Muscle of leg (tissue), 3 donors: ENCODE measurements at regions not wholly inside any gene's neighbourhood (a gene's known extent, or its start where the extent isn't known, plus 50 kb on each side); places are given as distances from the start of the nearest gene placed in this dataset.
"Not testable (repeated sequence)": the region's sequence is repeated elsewhere in the genome, so short reads cannot be mapped to it uniquely, and the experiment has no call there.

Experiments
- DNase-seq: peaks from one replicate; pipeline ENCODE4 v3.0.0; 2013
- H3K27ac ChIP-seq: one replicate; pipeline ENCODE4 v1.5.1; 2013; ENCODE audit warnings: mild to moderate bottlenecking, low read length, control low read depth
- H3K27me3 ChIP-seq: one replicate; pipeline ENCODE4 v1.6.1; 2013; ENCODE audit warnings: low read length; ENCODE audit not compliant: control insufficient read depth, insufficient read depth
- H3K36me3 ChIP-seq: one replicate; pipeline ENCODE4 v1.6.1; 2013; ENCODE audit warnings: low read length; ENCODE audit not compliant: control insufficient read depth, insufficient read depth
- H3K4me1 ChIP-seq: one replicate; pipeline ENCODE4 v1.6.1; 2013; ENCODE audit warnings: low read length; ENCODE audit not compliant: control insufficient read depth, insufficient read depth
- H3K4me3 ChIP-seq: one replicate; pipeline ENCODE4 v1.5.1; 2013; ENCODE audit warnings: low read length, control low read depth
- H3K9me3 ChIP-seq: replicated peaks from 2 replicates; pipeline ENCODE4 v1.6.1; 2013; ENCODE audit warnings: low read depth, low read length; ENCODE audit not compliant: control insufficient read depth
- WGBS: methylation state at CpG from one replicate; pipeline ENCODE4 v1.1.5; 2013; ENCODE audit warnings: missing lambda C conversion rate; ENCODE audit not compliant: insufficient coverage; 5-methylcytosine and 5-hydroxymethylcytosine counted together

GRCh38 chr11:67889646-67890045 lies 114.3 kb downstream of the UNC93B1 start:
- not testable (repeated sequence) for H3K9me3 ChIP-seq, DNase-seq, H3K4me1 ChIP-seq, H3K27ac ChIP-seq, H3K4me3 ChIP-seq, H3K27me3 ChIP-seq, H3K36me3 ChIP-seq
- 75% methylated on average over 1 of the region's 4 CpGs for WGBS

- not testable (repeated sequence) for H3K4me3 ChIP-seq, H3K4me1 ChIP-seq, H3K36me3 ChIP-seq, H3K9me3 ChIP-seq, DNase-seq, H3K27me3 ChIP-seq, H3K27ac ChIP-seq
- 76% methylated on average over 5 of the region's 8 CpGs for WGBS
Measured at GRCh38 chr11:67888056-67888455, 115.8 kb downstream of the UNC93B1 start.

- 69% methylated on average over 4 of the region's 6 CpGs for WGBS
- not testable (repeated sequence) for H3K27ac ChIP-seq
Measured at GRCh38 chr11:67886672-67887071, 117.2 kb downstream of the UNC93B1 start.

GRCh38 chr11:67886207-67886606 lies 117.7 kb downstream of the UNC93B1 start:
- DNase-seq, H3K9me3 ChIP-seq, H3K27ac ChIP-seq, H3K4me1 ChIP-seq, H3K27me3 ChIP-seq, H3K4me3 ChIP-seq, H3K36me3 ChIP-seq: not testable (repeated sequence)
- WGBS = no CpG with 5 or more reads among the region's 7 CpGs

More at GRCh38 chr11:67886672-67887071, 117.2 kb downstream of the UNC93B1 start:
- not testable (repeated sequence) for H3K27me3 ChIP-seq, DNase-seq, H3K36me3 ChIP-seq, H3K9me3 ChIP-seq, H3K4me1 ChIP-seq, H3K4me3 ChIP-seq

- not testable (repeated sequence) for DNase-seq, H3K27ac ChIP-seq, H3K4me1 ChIP-seq, H3K4me3 ChIP-seq, H3K9me3 ChIP-seq, H3K27me3 ChIP-seq, H3K36me3 ChIP-seq
- WGBS = no CpG with 5 or more reads among the region's 3 CpGs
Measured at GRCh38 chr11:67885574-67885973, 118.3 kb downstream of the UNC93B1 start.

GRCh38 chr11:67884761-67885558 lies 118.9 kb downstream of the UNC93B1 start:
- not testable (repeated sequence) for H3K4me1 ChIP-seq, H3K9me3 ChIP-seq, H3K27ac ChIP-seq, H3K36me3 ChIP-seq, H3K27me3 ChIP-seq, H3K4me3 ChIP-seq
- WGBS = 9% methylated on average over 6 of the region's 18 CpGs
- peak; percentile 5 for DNase-seq

GRCh38 chr11:67884073-67884757 lies 119.7 kb downstream of the UNC93B1 start:
- H3K27ac ChIP-seq, DNase-seq, H3K9me3 ChIP-seq, H3K4me3 ChIP-seq, H3K27me3 ChIP-seq, H3K36me3 ChIP-seq, H3K4me1 ChIP-seq: not testable (repeated sequence)
- 77% methylated on average over 6 of the region's 13 CpGs for WGBS

- H3K4me3 ChIP-seq, H3K4me1 ChIP-seq, DNase-seq, H3K9me3 ChIP-seq, H3K36me3 ChIP-seq, H3K27ac ChIP-seq, H3K27me3 ChIP-seq: not testable (repeated sequence)
- 59% methylated on average over 6 of the region's 9 CpGs for WGBS
Measured at GRCh38 chr11:67882304-67882703, 121.6 kb downstream of the UNC93B1 start.

- not testable (repeated sequence) for H3K36me3 ChIP-seq, DNase-seq, H3K9me3 ChIP-seq, H3K27ac ChIP-seq, H3K4me1 ChIP-seq, H3K27me3 ChIP-seq, H3K4me3 ChIP-seq
- 84% methylated on average over 5 of the region's 10 CpGs for WGBS
Measured at GRCh38 chr11:67881836-67882235, 122.1 kb downstream of the UNC93B1 start.

GRCh38 chr11:67880594-67881196 lies 123.2 kb downstream of the UNC93B1 start:
- not testable (repeated sequence) for H3K27ac ChIP-seq, H3K4me3 ChIP-seq
- WGBS = 91% methylated on average over 6 of the region's 8 CpGs

More at GRCh38 chr11:67880594-67881196, 123.2 kb downstream of the UNC93B1 start:
- DNase-seq, H3K36me3 ChIP-seq, H3K27me3 ChIP-seq, H3K9me3 ChIP-seq, H3K4me1 ChIP-seq: not testable (repeated sequence)
